COLO829 (cell line): ENCODE measurements at regions not wholly inside any gene's neighbourhood (a gene's known extent, or its start where the extent isn't known, plus 50 kb on each side); places are given as distances from the start of the nearest gene placed in this dataset.
A peak's percentile ranks its signal among the peaks of the same experiment; 100 is the strongest.

Experiments
- DNase-seq: peaks from one replicate; pipeline ENCODE4 v3.0.0; 2012; ENCODE audit warnings: low spot score

DNA sequence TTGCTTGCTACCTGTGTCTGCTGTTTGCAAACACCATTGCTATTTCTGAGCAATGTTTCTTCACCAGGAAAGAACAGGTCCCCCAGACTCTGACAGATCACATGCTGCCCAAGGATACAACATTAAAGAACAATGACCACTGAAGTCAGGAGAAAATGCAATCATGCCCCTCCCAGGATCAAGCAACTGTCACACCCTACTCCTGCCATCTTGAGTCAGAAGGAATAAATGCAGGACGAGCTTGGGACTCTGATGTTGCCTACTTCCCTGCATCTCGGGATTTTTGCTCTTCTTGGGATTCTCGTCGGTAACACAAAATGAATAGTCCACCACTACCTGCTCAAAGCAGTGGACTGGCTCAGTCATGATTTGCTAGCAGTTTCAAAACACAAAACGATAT is 490.6 kb downstream of the COG6 start:
- DNase-seq: no peak

DNA sequence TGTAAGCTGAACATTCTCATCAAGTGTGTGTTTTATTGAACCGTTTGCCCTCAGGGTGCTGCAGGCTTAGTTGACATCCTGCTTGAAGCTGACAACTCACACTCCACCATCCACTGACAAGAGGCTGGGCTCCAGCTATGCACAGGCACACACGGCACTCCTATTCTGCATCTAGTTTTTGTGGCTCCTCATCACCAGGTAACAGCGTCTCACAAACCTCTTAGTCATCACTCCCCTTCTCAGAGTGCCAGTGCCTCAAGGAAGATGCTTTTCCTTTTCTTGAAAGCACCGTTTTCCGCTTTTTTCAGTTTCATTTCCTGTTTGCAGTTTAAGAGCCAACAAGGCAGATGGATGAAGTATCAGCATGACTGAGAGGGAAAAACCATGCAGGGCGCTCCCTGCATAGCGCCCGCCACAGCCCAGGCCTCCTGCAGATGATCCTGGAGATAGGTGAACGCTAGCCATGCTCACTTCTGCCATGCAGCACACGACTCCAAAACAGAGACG is 491.2 kb downstream of the COG6 start:
- no peak for DNase-seq

DNA sequence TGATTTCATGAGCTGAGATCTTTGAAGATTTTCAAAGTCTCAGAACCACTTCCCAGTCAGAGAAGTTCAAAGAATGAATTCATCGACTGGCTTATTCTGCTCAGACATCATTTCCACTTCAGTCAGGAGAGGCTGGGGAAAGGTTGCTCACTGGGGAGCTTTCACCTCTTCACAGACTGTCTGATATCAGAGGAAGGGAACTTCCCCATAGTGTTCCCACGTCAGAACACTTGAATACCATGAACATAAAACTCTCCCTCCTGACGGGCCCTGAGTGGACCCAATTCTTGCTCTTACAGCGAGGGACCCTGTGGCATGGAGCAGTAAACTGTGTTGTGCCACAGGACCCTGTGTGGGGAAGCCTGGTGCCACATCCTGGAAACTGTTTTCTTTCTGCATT is 492.6 kb downstream of the COG6 start:
- no peak for DNase-seq

- DNase-seq: no peak
Measured at GRCh38 chr13:40148742-40149141, 493.3 kb downstream of the COG6 start.

DNA sequence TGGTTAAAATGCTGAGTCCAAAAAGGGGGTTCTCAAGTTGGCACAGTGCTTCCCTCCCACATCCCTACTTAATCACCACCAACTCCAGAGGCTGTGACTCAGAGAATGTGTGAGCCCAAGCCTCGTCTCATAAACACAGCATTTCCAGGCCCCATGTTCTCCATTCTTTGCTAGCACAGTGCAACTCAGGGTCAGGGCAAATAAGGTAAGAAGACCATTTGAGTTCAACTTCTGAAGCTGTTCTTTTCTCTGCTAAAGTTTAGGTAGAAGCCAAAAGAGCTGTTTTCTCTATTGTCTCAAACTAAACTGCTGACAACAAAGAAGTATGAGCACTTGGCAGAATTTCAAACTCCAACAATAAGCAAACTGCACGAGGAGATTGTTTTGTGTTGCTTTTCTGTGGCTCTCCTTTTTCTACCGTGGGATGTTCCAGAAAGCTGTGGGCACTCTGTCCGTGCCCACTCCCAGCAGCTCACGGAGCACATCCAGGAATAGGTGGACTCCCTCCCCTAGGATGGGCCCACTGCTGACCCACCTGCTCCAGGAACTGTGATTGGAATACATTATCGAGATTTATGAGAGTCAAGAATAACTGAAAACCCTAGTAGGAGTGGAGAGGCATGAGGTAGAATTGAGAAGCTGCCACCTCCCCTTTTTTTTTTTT is 494.3 kb downstream of the COG6 start:
- no peak for DNase-seq

DNA sequence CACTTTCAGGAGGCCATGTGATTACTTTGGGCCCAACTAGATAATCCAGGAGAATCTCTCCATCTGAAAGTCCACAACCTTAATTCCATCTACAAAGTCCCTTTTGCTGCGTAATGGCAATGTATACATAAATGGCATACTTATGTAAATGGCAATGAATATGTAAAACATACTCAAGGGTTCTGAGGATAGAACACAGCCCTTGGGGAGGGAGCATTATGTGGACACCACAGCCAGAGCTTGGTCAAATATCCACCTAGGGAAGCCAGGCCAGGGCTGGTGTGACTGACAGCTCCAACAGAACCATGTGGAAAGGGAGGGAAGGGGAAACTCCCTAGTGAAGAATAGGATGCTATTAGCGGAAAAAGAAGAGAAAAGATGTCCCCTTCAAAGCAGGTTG is 496.2 kb downstream of the COG6 start:
- DNase-seq: no peak

DNA sequence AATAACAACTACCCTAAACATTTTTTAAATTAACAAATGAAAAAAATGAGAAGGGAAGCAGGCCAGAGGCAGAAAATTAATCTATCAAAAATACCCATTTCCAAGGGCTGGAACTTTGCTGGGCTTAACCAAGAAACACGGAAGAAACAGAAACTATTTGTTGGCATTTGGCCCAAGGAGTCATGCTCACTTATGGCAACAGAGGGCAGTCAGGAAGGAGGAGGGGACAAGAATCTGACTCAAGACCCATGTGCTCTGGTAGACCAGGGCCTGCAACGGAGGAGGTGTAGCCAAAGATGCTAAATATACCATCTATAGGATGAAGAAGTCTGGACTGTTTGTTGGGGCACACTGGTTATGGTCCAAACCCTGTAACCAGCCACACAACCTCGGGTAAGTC is 496.7 kb downstream of the COG6 start:
- peak; percentile 40 for DNase-seq

GRCh38 chr13:40152922-40153321 is 497.5 kb downstream of the COG6 start:
- DNase-seq: no peak

DNA sequence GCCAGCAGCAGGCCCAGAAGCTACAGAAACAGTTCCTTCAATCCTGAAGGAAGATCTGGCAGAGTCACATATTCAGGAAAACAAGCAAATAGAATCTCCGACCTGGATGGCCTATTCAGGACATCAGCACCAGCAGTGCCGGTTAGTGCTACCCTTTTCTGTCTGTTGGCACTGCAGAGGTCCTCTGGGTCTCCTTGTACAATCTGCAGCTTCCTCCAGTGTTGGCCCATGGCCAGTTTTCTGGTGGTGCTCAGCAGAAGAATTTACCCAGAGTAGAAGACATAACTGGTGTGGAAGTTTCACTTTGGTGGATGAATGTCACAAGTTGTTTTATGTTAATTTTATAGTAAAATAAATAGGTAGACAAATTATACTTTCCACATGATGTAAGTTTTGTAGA is 498.1 kb downstream of the COG6 start:
- no peak for DNase-seq

DNA sequence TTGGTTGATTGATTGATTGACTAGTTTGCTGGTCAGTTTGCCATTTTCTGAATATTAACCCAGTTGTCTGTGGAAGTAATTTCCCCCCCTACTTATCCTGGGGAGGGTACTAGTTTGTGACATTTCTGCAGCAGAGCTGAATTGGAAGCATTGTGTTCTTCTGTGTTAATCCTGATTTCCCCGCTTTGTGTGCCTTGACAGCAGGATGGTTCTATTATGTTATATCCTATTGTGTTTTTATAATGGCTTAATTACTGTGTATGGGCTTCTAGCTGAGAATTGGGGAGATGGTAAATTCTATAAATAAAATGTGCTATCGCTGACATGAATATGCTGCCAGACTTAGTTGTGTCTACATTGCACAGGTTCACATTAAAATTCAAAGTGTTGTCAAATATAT is 499.7 kb downstream of the COG6 start:
- no peak for DNase-seq

GRCh38 chr13:40158218-40158617 is 502.8 kb downstream of the COG6 start:
- no peak for DNase-seq

DNA sequence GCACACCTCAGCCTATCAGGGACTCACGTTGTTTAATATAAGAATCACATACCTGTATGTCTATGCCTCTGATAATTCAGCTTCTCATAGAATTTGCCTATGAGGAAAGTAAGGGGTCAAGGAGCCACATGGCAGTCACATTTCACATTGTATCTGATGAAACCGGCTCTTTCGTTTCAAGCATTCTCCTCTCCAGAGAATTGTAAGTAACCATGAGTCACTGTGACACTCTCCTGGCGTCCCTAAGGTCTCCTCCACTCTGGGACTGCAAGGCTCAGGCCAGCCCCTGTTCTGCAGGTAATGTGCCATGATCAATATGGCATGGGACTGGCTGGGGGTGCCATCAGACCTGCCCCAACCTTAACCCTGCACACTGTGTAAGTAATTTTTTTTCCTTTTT is 503.3 kb downstream of the COG6 start:
- no peak for DNase-seq

GRCh38 chr13:40159736-40160135 is 504.3 kb downstream of the COG6 start:
- DNase-seq: no peak

- no peak for DNase-seq
Measured at GRCh38 chr13:40160618-40161350, 505.3 kb downstream of the COG6 start.

DNA sequence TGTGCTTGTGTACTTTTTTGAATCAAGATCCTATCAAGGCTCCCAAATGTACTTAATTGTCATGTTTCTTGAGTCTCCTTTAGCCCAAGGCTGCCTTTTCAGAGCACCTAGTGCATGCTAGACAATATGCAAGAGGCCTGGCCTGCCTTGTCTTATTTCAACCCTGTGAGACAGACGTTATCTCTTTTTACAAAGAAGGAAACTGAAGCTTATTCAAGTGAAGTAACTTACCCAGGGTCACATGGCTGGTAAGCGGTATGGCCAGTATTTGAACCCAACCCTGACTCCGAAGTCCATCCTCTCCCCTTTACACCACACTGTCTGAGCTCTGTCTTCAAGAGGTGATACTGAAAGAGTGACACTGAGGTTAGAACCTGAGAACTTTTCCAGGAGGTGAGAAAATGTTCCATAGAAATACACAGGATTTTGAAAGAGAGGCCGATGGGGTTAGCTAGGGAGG is 505.1 kb downstream of the FOXO1 start:
- DNase-seq: no peak

GRCh38 chr13:40161931-40162330 is 504.5 kb downstream of the FOXO1 start:
- DNase-seq: no peak

DNA sequence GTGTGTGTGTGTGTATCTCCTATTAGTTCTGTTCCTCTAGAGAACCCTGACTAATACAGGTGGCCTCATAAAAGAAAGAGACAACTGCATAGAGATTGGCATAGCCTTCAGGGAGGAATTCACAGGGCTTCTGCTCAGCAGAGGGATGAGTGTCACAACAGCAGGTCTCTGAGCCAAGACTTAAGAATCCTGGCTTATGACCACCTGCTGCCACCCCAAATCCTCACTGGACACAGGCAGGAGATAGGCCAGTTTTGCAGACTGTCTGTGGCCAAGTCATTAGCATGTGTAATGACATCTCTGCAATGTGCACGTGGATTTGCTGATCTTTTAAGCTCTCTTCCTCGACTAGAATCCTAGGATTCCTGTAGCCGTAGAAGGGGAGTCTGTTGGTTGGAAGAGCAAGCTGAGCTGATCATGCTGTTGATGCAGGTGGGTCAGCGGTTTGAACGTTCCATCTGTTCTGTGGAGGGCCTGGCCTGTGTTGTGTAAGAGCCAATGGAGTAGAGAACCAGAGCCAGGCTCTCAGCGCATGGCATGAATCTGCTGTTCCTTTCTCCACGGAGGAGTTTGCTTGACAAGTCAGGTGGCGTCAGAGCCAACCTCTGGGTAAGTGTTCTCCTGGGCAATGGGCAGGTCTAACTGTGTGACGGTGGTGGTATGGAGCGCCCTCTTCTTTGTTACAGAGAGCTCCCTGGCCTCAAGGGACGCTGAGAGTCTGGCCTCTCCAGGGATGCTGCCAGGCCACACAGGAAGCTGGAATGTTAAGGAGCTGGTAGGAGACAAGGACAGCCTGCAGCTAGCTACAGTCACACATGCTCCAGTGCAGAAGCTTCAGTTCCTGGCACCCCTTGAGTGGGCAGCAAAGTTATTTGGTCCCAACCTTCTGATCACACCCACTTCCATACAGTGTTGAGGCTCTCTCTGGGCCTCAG is 503.1 kb downstream of the FOXO1 start:
- peak; percentile 22 for DNase-seq

- DNase-seq: peak; percentile 77
Measured at GRCh38 chr13:40164133-40164532, 502.3 kb downstream of the FOXO1 start.

DNA sequence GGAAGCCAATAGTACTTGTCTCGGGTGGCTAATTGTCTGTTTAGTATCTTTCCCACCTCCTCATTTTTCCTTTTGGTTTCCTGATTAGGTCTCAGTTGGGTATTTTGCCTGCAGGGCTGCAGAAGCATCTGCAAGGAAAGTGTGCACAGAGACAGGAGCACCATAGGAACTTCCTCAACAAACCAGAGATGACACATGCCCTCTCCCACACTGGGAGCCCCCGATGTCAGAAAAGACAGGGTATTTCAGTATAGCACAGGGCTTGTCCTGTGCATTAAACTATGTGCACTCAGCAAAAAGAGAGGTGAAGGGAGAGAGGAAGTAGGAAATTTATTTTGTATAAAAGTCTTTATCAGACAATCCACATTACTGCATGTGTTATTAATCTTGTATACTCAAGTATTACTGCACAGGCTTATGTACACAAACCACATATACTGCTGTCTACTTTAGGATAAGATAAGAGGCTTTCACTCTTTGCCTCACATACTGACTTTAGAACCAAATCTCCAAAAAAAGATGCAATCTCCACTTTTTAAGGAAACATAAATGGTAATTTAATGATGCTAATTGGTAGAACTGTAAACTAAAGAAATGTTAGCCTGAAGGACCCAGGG is 501.0 kb downstream of the FOXO1 start:
- DNase-seq: no peak

DNA sequence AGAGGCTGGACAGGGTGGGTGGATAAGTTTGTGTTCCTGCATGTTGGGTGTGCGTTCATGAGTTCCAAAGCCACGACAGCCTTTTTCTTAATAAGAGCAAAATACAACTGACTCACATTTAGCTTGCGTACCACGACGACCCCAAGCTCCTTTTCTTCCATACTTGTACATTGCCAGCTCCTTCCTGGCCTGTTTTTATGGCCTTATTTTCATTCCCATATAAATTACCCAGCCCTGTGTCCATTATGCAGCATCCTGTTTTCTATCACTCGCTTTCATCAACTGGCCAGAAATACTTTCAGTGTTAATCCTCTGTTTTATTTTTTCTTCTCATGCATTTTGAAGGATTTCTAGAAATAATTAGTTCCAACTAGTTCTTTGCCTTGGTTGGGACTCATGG is 499.1 kb downstream of the FOXO1 start:
- DNase-seq: no peak

- peak; percentile 74 for DNase-seq
Measured at GRCh38 chr13:40168425-40169166, 497.8 kb downstream of the FOXO1 start.
